ENCODE measurements at regions not wholly inside any gene's neighbourhood (a gene's known extent, or its start where the extent isn't known, plus 50 kb on each side); places are given as distances from the start of the nearest gene placed in this dataset.
"Not testable (repeated sequence)": the region's sequence is repeated elsewhere in the genome, so short reads cannot be mapped to it uniquely, and the experiment has no call there.

- ATAC-seq: no peak
- peaks cover 6% of the 10 kb centered on the region for H3K4me1 Mint-ChIP-seq
- H3K36me3 Mint-ChIP-seq: no peaks in the 10 kb centered on the region
- no peak overlapping the region for H3K27ac Mint-ChIP-seq
- no peak overlapping the region for H3K4me3 Mint-ChIP-seq
- H3K27me3 Mint-ChIP-seq: no peaks in the 10 kb centered on the region
- H3K9me3 Mint-ChIP-seq: peaks cover 2% of the 10 kb centered on the region
Measured at GRCh38 chr4:174061026-174061425, 222.4 kb downstream of the FBXO8 start.

DNA sequence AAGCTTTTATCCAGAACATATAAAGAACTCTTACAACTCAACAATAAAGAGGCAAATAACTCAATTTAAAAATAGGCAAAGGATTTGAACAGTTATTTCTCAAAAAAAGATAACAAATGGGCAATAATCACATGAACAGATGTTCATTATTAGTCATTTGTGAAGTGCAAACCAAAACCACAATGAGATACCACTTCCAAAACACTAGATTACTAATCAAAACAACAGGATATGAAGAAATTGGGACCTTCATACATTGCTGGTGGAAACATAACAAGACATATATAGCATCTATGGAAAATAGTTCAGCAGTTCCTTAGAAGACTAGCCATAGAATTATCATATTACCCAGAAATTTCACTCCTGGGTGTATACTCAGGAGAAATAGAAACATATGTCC, 224.6 kb downstream of the FBXO8 start:
- Mint-ChIP-seq H3K27ac (no peak overlapping the region), H3K9me3 (peaks cover 8% of the 10 kb centered on the region), H3K27me3 (no peaks in the 10 kb centered on the region), H3K36me3 (no peaks in the 10 kb centered on the region), H3K4me3 (no peak overlapping the region), H3K4me1 (peaks cover 6% of the 10 kb centered on the region)
- no peak for ATAC-seq

DNA sequence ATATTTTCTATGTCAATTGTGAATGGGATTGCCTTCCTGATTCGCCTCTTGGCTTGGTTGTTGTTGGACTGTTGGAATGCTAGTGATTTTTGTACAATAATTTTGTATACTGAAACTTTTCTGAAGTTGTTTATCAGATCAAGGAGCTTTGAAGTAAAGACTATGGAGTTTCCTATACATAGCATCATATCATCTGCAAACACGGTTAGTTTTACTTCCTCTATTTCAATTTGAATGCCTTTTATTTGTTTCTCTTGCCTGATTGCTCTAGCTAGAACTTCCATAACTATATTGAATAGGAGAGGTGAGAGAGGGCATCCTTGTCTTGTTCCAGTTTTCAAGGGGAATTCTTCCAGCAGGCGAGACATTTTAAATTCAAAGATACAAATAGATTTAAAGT, 226.5 kb downstream of the FBXO8 start:
- H3K36me3 Mint-ChIP-seq: no peaks in the 10 kb centered on the region
- no peak overlapping the region for H3K27ac Mint-ChIP-seq
- peaks cover 6% of the 10 kb centered on the region for H3K4me1 Mint-ChIP-seq
- H3K9me3 Mint-ChIP-seq: peaks cover 8% of the 10 kb centered on the region
- ATAC-seq: no peak
- no peak overlapping the region for H3K4me3 Mint-ChIP-seq
- no peaks in the 10 kb centered on the region for H3K27me3 Mint-ChIP-seq

GRCh38 chr4:174055344-174055743, 228.1 kb downstream of the FBXO8 start:
- Mint-ChIP-seq H3K27ac (no peak overlapping the region), H3K27me3 (no peaks in the 10 kb centered on the region), H3K36me3 (no peaks in the 10 kb centered on the region), H3K4me1 (peaks cover 6% of the 10 kb centered on the region), H3K9me3 (peaks cover 8% of the 10 kb centered on the region), H3K4me3 (no peak overlapping the region)
- ATAC-seq: no peak

- Mint-ChIP-seq H3K27me3 (no peaks in the 10 kb centered on the region), H3K4me1 (peaks cover 6% of the 10 kb centered on the region), H3K9me3 (peaks cover 8% of the 10 kb centered on the region), H3K36me3 (no peaks in the 10 kb centered on the region), H3K4me3 (no peak overlapping the region), H3K27ac (no peak overlapping the region)
- ATAC-seq: no peak
Measured at GRCh38 chr4:174053895-174054294, 229.6 kb downstream of the FBXO8 start.

GRCh38 chr4:174047363-174047762, 236.1 kb downstream of the FBXO8 start:
- H3K9me3 Mint-ChIP-seq: no peaks in the 10 kb centered on the region
- H3K27ac Mint-ChIP-seq: no peak overlapping the region
- ATAC-seq: no peak
- no peak overlapping the region for H3K4me3 Mint-ChIP-seq
- H3K27me3 Mint-ChIP-seq: no peaks in the 10 kb centered on the region
- H3K4me1 Mint-ChIP-seq: no peaks in the 10 kb centered on the region
- no peaks in the 10 kb centered on the region for H3K36me3 Mint-ChIP-seq

DNA sequence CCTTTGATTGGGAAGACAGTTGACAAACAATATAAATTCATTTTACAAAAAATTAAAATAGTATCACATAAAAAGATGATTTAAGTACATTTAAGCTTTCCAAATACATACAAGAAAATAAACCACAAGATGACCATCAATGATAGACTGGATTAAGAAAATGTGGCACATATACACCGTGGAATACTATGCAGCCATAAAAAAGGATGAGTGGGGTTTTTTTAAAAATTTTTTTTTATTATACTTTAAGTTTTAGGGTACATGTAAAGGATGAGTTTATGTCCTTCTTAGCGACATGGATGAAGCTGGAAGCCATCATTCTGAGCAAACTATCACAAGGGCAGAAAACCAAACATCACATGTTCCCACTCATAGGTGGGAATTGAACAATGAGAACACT, 237.6 kb downstream of the FBXO8 start:
- not testable (repeated sequence) for H3K4me3 Mint-ChIP-seq, H3K27ac Mint-ChIP-seq, H3K4me1 Mint-ChIP-seq, H3K9me3 Mint-ChIP-seq, H3K36me3 Mint-ChIP-seq, H3K27me3 Mint-ChIP-seq, ATAC-seq

- no peaks in the 10 kb centered on the region for H3K36me3 Mint-ChIP-seq
- no peaks in the 10 kb centered on the region for H3K27me3 Mint-ChIP-seq
- no peak overlapping the region for H3K27ac Mint-ChIP-seq
- H3K4me3 Mint-ChIP-seq: no peak overlapping the region
- H3K9me3 Mint-ChIP-seq: no peaks in the 10 kb centered on the region
- no peaks in the 10 kb centered on the region for H3K4me1 Mint-ChIP-seq
- no peak for ATAC-seq
Measured at GRCh38 chr4:174045381-174045780, 238.1 kb downstream of the FBXO8 start.

DNA sequence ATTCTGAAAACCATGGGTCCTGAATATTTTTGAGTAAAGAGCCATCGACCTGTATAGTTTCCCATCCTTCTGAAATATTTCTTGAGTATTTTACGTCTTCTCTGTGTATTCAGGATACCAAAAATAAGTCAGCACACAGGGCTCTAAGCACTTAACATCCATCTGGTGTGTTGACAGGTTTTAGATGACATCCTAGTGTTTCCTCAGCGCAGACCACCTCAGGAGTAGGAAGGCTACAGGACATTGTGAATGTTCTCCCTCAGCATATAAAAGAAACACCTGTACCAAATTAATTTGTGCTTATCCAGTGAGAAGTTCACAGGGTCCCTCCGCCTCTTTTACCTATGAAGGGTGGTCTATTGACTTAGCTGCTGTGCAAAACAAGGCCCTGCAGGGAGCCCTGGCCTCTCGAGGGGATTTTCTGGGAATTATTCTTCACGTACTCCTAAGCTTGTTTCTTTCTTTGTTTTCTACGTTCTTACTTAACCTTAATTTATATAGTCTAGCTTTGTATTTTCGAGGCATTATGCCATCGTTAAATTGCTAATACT, 241.8 kb downstream of the FBXO8 start:
- Mint-ChIP-seq H3K4me3 (no peak overlapping the region), H3K9me3 (no peaks in the 10 kb centered on the region), H3K27ac (no peak overlapping the region), H3K36me3 (no peaks in the 10 kb centered on the region), H3K4me1 (no peaks in the 10 kb centered on the region), H3K27me3 (no peaks in the 10 kb centered on the region)
- ATAC-seq: no peak

- H3K4me3 Mint-ChIP-seq: no peak overlapping the region
Measured at GRCh38 chr4:174040287-174040686, 243.2 kb downstream of the FBXO8 start.

GRCh38 chr4:174038481-174038880, 245.0 kb downstream of the FBXO8 start:
- no peaks in the 10 kb centered on the region for H3K4me1 Mint-ChIP-seq

More at GRCh38 chr4:174040287-174040686, 243.2 kb downstream of the FBXO8 start:
- Mint-ChIP-seq H3K9me3 (no peaks in the 10 kb centered on the region), H3K36me3 (no peaks in the 10 kb centered on the region), H3K27me3 (no peaks in the 10 kb centered on the region), H3K27ac (no peak overlapping the region), H3K4me1 (no peaks in the 10 kb centered on the region)
- no peak for ATAC-seq

DNA sequence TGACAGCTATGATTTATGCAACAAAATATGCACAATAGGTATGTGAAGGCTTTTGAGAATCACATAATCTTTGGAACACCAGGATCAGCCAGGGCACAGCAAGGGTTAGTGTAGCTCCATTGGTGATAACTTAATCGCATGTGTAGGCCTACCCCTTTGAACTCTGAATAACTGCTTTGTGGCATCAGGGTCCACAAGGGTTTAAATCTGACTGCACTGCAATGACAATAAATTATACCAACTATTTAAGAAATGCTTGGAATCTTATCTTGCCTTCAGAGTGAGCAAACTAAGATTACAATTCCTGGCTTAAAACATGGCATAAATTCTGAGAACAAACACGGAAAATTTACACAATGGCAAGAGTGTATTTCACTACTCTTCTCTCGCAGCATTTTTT, 245.8 kb downstream of the FBXO8 start:
- H3K36me3 Mint-ChIP-seq: no peaks in the 10 kb centered on the region
- H3K9me3 Mint-ChIP-seq: no peaks in the 10 kb centered on the region
- H3K4me1 Mint-ChIP-seq: no peaks in the 10 kb centered on the region
- H3K27me3 Mint-ChIP-seq: no peaks in the 10 kb centered on the region
- no peak overlapping the region for H3K4me3 Mint-ChIP-seq
- no peak overlapping the region for H3K27ac Mint-ChIP-seq
- ATAC-seq: no peak

More at GRCh38 chr4:174038481-174038880, 245.0 kb downstream of the FBXO8 start:
- Mint-ChIP-seq H3K9me3 (no peaks in the 10 kb centered on the region), H3K27ac (no peak overlapping the region), H3K4me3 (no peak overlapping the region), H3K36me3 (no peaks in the 10 kb centered on the region), H3K27me3 (no peaks in the 10 kb centered on the region)
- no peak for ATAC-seq

DNA sequence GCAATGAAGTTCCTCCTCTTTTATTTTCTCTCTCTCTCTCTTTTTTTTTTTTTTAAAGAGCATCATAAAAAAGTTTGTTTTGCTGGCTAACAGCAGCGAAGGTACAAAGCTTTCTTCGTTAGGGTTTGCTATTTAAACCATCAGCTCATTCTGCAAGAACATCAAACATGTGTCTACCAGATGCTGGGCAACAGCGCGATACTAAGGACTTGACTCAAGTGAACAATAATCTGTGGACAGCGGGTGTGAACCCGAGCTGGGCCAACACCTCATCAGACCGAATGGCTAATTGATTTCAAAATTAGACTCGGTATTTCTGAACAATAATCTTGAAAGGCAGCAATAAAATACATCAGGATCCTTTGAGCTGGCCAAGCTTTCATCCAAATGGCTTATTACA, 246.4 kb downstream of the FBXO8 start:
- no peak for ATAC-seq
- Mint-ChIP-seq H3K4me3 (no peak overlapping the region), H3K4me1 (no peaks in the 10 kb centered on the region), H3K27ac (no peak overlapping the region), H3K27me3 (no peaks in the 10 kb centered on the region), H3K36me3 (no peaks in the 10 kb centered on the region), H3K9me3 (no peaks in the 10 kb centered on the region)

- no peaks in the 10 kb centered on the region for H3K27me3 Mint-ChIP-seq
- no peaks in the 10 kb centered on the region for H3K9me3 Mint-ChIP-seq
- no peaks in the 10 kb centered on the region for H3K4me1 Mint-ChIP-seq
- no peak overlapping the region for H3K27ac Mint-ChIP-seq
- H3K36me3 Mint-ChIP-seq: no peaks in the 10 kb centered on the region
- ATAC-seq: no peak
- H3K4me3 Mint-ChIP-seq: no peak overlapping the region
Measured at GRCh38 chr4:174036576-174036975, 246.9 kb downstream of the FBXO8 start.

DNA sequence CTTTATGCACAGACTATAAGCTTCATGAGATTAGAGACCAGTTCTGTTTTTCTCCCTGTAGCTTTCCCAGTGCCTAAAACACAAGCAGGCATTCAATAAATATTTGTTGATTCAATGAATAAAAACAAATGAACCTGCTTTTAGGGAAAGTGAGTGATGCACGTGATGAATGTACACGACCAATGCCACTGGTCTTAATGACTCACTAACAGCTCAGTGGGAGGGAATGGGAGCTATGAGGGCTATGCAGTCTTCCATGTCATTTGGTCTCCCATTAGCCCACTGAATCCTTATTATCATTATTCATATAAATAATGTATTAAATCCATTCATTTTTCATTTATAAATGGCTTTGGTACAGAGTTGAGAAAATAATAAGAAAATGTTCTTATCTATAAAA, 247.4 kb downstream of the FBXO8 start:
- ATAC-seq: no peak

GRCh38 chr4:174023641-174024040, 259.8 kb downstream of the FBXO8 start:
- no peak overlapping the region for H3K4me3 Mint-ChIP-seq
- no peak overlapping the region for H3K27ac Mint-ChIP-seq
- peaks cover 9% of the 10 kb centered on the region for H3K27me3 Mint-ChIP-seq
- H3K36me3 Mint-ChIP-seq: no peaks in the 10 kb centered on the region
- H3K9me3 Mint-ChIP-seq: peaks cover 3% of the 10 kb centered on the region
- H3K4me1 Mint-ChIP-seq: no peaks in the 10 kb centered on the region
- ATAC-seq: no peak

More for the DNA sequence above, 247.4 kb downstream of the FBXO8 start:
- H3K4me3 Mint-ChIP-seq: no peak overlapping the region
- H3K4me1 Mint-ChIP-seq: no peaks in the 10 kb centered on the region
- H3K36me3 Mint-ChIP-seq: no peaks in the 10 kb centered on the region
- no peaks in the 10 kb centered on the region for H3K27me3 Mint-ChIP-seq
- no peaks in the 10 kb centered on the region for H3K9me3 Mint-ChIP-seq
- no peak overlapping the region for H3K27ac Mint-ChIP-seq

DNA sequence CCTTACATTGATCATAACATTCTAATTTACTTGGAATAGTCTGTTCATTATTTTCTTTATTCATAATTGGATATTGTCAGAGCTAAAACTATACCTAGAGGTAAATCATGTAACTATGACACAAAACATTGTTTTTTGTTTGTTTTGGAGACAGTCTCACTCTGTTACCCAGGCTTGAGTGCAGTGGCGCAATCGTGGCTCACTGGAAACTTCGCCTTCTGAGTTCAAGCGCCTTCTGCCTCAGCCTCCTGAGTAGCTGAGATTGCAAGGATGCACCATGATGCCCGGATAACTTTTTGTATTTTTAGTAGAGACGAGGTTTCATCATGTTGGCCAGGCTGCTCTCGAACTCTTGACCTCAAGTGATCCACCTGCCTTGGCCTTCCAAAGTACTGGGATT, 265.2 kb downstream of the FBXO8 start:
- no peaks in the 10 kb centered on the region for H3K9me3 Mint-ChIP-seq
- no peak overlapping the region for H3K27ac Mint-ChIP-seq
- no peaks in the 10 kb centered on the region for H3K36me3 Mint-ChIP-seq
- H3K4me3 Mint-ChIP-seq: no peak overlapping the region
- no peaks in the 10 kb centered on the region for H3K27me3 Mint-ChIP-seq
- no peak for ATAC-seq
- H3K4me1 Mint-ChIP-seq: no peaks in the 10 kb centered on the region
